Liver (tissue), 3 donors: ENCODE measurements at regions not wholly inside any gene's neighbourhood (a gene's known extent, or its start where the extent isn't known, plus 50 kb on each side); places are given as distances from the start of the nearest gene placed in this dataset.

Experiments used
- EGR1 ChIP-seq, 2 donors: IDR thresholded peaks; 2 replicates each; pipeline ENCODE4 v1.6.1; 2016 to 2018; ENCODE audit warnings: antibody characterized with exemption in 2 of 2, low read depth in 2 of 2
- HNF4G ChIP-seq: IDR thresholded peaks from 2 replicates; pipeline ENCODE4 v1.6.1; 2016; ENCODE audit warnings: antibody characterized with exemption
- JUND ChIP-seq, 2 donors: IDR thresholded peaks; 2 replicates each; pipeline ENCODE4 v1.6.1; 2016; ENCODE audit warnings: antibody characterized with exemption in 2 of 2
- RAD21 ChIP-seq, 2 donors: IDR thresholded peaks; 2 replicates each; pipeline ENCODE4 v1.6.1; 2016; ENCODE audit warnings: antibody characterized with exemption in 2 of 2, mild to moderate bottlenecking in 2 of 2
- SP1 ChIP-seq: IDR thresholded peaks from 2 replicates; pipeline ENCODE4 v1.6.1; 2018; ENCODE audit warnings: antibody characterized with exemption, mild to moderate bottlenecking
- TAF1 ChIP-seq: conservative IDR thresholded peaks from 2 replicates; pipeline ENCODE4 v1.6.1; 2016; ENCODE audit warnings: antibody characterized with exemption, mild to moderate bottlenecking
- TF ChIP-seq, protein P1 (sequence below): IDR thresholded peaks from 2 replicates; pipeline ENCODE4 v1.6.1; 2016; ENCODE audit warnings: antibody characterized with exemption
- TF ChIP-seq, protein P2 (sequence below): fragments of 150-350 bp; IDR thresholded peaks from 2 replicates; pipeline ENCODE4 v1.5.1; 2017; ENCODE audit warnings: improper control_type of control experiment, low read depth, low read length; ENCODE audit not compliant: missing input control
- TF ChIP-seq, protein P3 (sequence below): IDR thresholded peaks from 2 replicates; pipeline ENCODE4 v1.6.1; 2016; ENCODE audit warnings: antibody characterized with exemption, mild to moderate bottlenecking
- TF ChIP-seq, protein P4 (sequence below): IDR thresholded peaks from 2 replicates; pipeline ENCODE4 v1.6.1; 2016; ENCODE audit warnings: antibody characterized with exemption
- donor health status: healthy.
- donor health status: healthy.

DNA sequence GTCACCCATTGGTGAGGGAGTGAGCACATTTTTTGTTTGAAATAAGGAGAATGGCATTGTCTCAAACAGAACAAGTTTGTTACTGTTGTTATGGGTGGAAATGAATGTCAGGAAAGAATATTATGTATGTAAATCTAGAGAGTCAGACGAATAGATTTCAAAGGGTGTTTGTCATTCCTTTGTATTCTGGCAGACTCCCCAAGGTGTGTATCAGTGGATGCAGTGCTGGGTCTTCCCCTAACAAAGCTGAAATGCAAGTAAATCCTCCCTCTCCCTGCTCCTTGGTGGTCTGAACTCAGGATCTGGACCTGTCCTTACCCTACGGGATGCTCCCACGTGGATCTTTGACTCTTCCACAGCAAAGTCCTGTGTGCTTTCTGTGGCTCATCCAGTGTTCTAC, 139.5 kb upstream of the ZNF516 start:
- TF ChIP-seq, protein P1, sequence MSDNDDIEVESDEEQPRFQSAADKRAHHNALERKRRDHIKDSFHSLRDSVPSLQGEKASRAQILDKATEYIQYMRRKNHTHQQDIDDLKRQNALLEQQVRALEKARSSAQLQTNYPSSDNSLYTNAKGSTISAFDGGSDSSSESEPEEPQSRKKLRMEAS: no peak
- TF ChIP-seq, protein P2, sequence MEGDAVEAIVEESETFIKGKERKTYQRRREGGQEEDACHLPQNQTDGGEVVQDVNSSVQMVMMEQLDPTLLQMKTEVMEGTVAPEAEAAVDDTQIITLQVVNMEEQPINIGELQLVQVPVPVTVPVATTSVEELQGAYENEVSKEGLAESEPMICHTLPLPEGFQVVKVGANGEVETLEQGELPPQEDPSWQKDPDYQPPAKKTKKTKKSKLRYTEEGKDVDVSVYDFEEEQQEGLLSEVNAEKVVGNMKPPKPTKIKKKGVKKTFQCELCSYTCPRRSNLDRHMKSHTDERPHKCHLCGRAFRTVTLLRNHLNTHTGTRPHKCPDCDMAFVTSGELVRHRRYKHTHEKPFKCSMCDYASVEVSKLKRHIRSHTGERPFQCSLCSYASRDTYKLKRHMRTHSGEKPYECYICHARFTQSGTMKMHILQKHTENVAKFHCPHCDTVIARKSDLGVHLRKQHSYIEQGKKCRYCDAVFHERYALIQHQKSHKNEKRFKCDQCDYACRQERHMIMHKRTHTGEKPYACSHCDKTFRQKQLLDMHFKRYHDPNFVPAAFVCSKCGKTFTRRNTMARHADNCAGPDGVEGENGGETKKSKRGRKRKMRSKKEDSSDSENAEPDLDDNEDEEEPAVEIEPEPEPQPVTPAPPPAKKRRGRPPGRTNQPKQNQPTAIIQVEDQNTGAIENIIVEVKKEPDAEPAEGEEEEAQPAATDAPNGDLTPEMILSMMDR: no peak
- TF ChIP-seq, protein P3, sequence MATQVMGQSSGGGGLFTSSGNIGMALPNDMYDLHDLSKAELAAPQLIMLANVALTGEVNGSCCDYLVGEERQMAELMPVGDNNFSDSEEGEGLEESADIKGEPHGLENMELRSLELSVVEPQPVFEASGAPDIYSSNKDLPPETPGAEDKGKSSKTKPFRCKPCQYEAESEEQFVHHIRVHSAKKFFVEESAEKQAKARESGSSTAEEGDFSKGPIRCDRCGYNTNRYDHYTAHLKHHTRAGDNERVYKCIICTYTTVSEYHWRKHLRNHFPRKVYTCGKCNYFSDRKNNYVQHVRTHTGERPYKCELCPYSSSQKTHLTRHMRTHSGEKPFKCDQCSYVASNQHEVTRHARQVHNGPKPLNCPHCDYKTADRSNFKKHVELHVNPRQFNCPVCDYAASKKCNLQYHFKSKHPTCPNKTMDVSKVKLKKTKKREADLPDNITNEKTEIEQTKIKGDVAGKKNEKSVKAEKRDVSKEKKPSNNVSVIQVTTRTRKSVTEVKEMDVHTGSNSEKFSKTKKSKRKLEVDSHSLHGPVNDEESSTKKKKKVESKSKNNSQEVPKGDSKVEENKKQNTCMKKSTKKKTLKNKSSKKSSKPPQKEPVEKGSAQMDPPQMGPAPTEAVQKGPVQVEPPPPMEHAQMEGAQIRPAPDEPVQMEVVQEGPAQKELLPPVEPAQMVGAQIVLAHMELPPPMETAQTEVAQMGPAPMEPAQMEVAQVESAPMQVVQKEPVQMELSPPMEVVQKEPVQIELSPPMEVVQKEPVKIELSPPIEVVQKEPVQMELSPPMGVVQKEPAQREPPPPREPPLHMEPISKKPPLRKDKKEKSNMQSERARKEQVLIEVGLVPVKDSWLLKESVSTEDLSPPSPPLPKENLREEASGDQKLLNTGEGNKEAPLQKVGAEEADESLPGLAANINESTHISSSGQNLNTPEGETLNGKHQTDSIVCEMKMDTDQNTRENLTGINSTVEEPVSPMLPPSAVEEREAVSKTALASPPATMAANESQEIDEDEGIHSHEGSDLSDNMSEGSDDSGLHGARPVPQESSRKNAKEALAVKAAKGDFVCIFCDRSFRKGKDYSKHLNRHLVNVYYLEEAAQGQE: no peak
- TF ChIP-seq HNF4G (no peak), TAF1 (no peak), SP1 (no peak), JUND (IDR thresholded peaks at IDR 0.05) (no peak), RAD21 (IDR thresholded peaks at IDR 0.05) (no peak), EGR1 (IDR thresholded peaks at IDR 0.05; ENCODE audit: low read depth in 2 of 2) (no peak)
- TF ChIP-seq, protein P4, sequence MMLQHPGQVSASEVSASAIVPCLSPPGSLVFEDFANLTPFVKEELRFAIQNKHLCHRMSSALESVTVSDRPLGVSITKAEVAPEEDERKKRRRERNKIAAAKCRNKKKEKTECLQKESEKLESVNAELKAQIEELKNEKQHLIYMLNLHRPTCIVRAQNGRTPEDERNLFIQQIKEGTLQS: no peak
